Endothelial cell of umbilical vein (primary cell): ENCODE measurements at regions not wholly inside any gene's neighbourhood (a gene's known extent, or its start where the extent isn't known, plus 50 kb on each side); places are given as distances from the start of the nearest gene placed in this dataset.

ENCODE experiments used
- BruUV-seq: library from RNA; stranded (reverse); fragments of 400-500 nt; replicated peaks from 2 replicates; lab custom pipeline; 2021; lab: Mats Ljungman, UMichigan
- CTCF ChIA-PET: fragments of 300-600, 350-600 bp; sonication (Branson Sonifier 250); formaldehyde crosslinking; loops from one replicate; lab custom pipeline; 2021; ENCODE audit warnings: antibody characterized with exemption, inconsistent platforms; lab: Charles Lee
- POLR2A ChIA-PET: fragments of 300-600, 350-600 bp; sonication (Branson Sonifier 250); formaldehyde crosslinking; loops from one replicate; lab custom pipeline; 2021; ENCODE audit warnings: antibody characterized with exemption, inconsistent platforms; lab: Charles Lee
- DNase-seq: peaks from one replicate; pipeline ENCODE4 v3.0.0-alpha.2; 2011; ENCODE audit warnings: low read depth, low spot score
- FAIRE-seq: peaks from 2 replicates; lab custom pipeline; 2011; peaks lifted over from hg19 to GRCh38; lab: Jason Lieb, UNC
- H2AFZ ChIP-seq: 2 replicates; pipeline ENCODE4 v1.6.0; 2012; ENCODE audit warnings: low read depth, low read length, control low read depth, inconsistent platforms
- H3K27ac ChIP-seq: 2 replicates; pipeline ENCODE4 v1.5.1; 2011; ENCODE audit warnings: low read depth, mild to moderate bottlenecking, control low read depth, low read length, moderate library complexity; ENCODE audit not compliant: insufficient read depth
- H3K27me3 ChIP-seq, 2 experiments: 2 replicates each; pipeline versions ENCODE4 v1.6.0 to v1.6.1; 2011; ENCODE audit warnings: low read length in 2 of 2, mixed read lengths in 1 of 2; ENCODE audit not compliant: control insufficient read depth in 2 of 2, insufficient read depth in 2 of 2
- H3K36me3 ChIP-seq, 2 experiments: 2 replicates in 1 of 2; 3 replicates in 1 of 2; pipeline ENCODE4 v1.5.1; 2011; ENCODE audit warnings: low read length in 2 of 2, mild to moderate bottlenecking in 1 of 2, moderate library complexity in 1 of 2; ENCODE audit not compliant: control insufficient read depth in 2 of 2, insufficient read depth in 2 of 2; ENCODE audit errors: extremely low read depth in 1 of 2
- H3K4me1 ChIP-seq: 3 replicates; pipeline ENCODE4 v1.5.1; 2011; ENCODE audit warnings: mild to moderate bottlenecking, low read length; ENCODE audit not compliant: control insufficient read depth, insufficient read depth; ENCODE audit errors: extremely low read depth
- H3K4me2 ChIP-seq: 2 replicates; pipeline ENCODE4 v1.6.1; 2011; ENCODE audit warnings: low read length, control low read depth, mixed read lengths; ENCODE audit not compliant: insufficient read depth
- H3K4me3 ChIP-seq, 3 experiments: fragments of 200-600 bp in 1 of 3; sonication (generic), shearing (Covaris generic) in 1 of 3; replicated peaks in 1 of 3; 2 replicates each; pipeline ENCODE4 v1.5.1; 2011 to 2016; ENCODE audit warnings: control low read depth in 3 of 3, low read length in 3 of 3, mild to moderate bottlenecking in 2 of 3, inconsistent platforms in 1 of 3, low read depth in 1 of 3, moderate library complexity in 1 of 3; ENCODE audit not compliant: insufficient read depth in 1 of 3
- H3K79me2 ChIP-seq: 2 replicates; pipeline ENCODE4 v1.6.0; 2012; ENCODE audit warnings: low read length, inconsistent platforms; ENCODE audit not compliant: control insufficient read depth, insufficient read depth
- H3K9ac ChIP-seq: replicated peaks from 2 replicates; pipeline ENCODE3; 2011; ENCODE audit warnings: low read length, control low read depth; ENCODE audit not compliant: insufficient read depth; ENCODE audit errors: extremely low read depth
- H3K9me1 ChIP-seq: replicated peaks from 3 replicates; pipeline ENCODE4 v1.6.0; 2011; ENCODE audit warnings: mild to moderate bottlenecking, low read length; ENCODE audit not compliant: control insufficient read depth, insufficient read depth; ENCODE audit errors: extremely low read depth
- H3K9me3 ChIP-seq: replicated peaks from 2 replicates; pipeline ENCODE4 v1.5.1; 2012; ENCODE audit warnings: low read length, inconsistent platforms; ENCODE audit not compliant: control insufficient read depth, insufficient read depth
- H4K20me1 ChIP-seq: replicated peaks from 2 replicates; pipeline ENCODE3; 2011; ENCODE audit warnings: mild to moderate bottlenecking, low read length; ENCODE audit not compliant: control insufficient read depth, insufficient read depth; ENCODE audit errors: extremely low read depth
- EZH2 ChIP-seq: IDR thresholded peaks from 2 replicates; pipeline ENCODE4 v1.6.1; 2012; ENCODE audit warnings: borderline replicate concordance, low read depth, mild to moderate bottlenecking, moderate library complexity, low read length, inconsistent platforms; ENCODE audit not compliant: severe bottlenecking
- FOS ChIP-seq: IDR thresholded peaks from 2 replicates; pipeline ENCODE4 v1.6.1; 2011; ENCODE audit warnings: mild to moderate bottlenecking, low read length, moderate library complexity, borderline replicate concordance; ENCODE audit not compliant: insufficient read depth
- GATA2 ChIP-seq: IDR thresholded peaks from 2 replicates; pipeline ENCODE4 v1.7.0; 2011; ENCODE audit warnings: low read depth, mild to moderate bottlenecking, moderate library complexity, mixed read lengths, low read length; ENCODE audit not compliant: insufficient read length, insufficient read depth
- JUN ChIP-seq: IDR thresholded peaks from 2 replicates; pipeline ENCODE4 v1.6.1; 2011; ENCODE audit warnings: borderline replicate concordance, low read depth; ENCODE audit not compliant: insufficient read length, insufficient read depth
- MYC ChIP-seq: IDR thresholded peaks from one replicate; pipeline ENCODE4 v1.6.1; 2011; ENCODE audit warnings: mild to moderate bottlenecking, low read depth, low read length
- POLR2A ChIP-seq: IDR thresholded peaks from 2 replicates; pipeline ENCODE4 v1.6.1; 2012; ENCODE audit warnings: low read depth, mild to moderate bottlenecking, control low read depth, low read length
- POLR2AphosphoS5 ChIP-seq: IDR thresholded peaks from 2 replicates; pipeline ENCODE4 v1.6.1; 2012; ENCODE audit warnings: low read depth, mild to moderate bottlenecking, control low read depth, low read length, moderate library complexity; ENCODE audit not compliant: insufficient read depth
- dilution Hi-C: fragments of 300-500 bp; cut with MboI; formaldehyde crosslinking; loops from one replicate; pipeline ENCODE4 v1.15.0; 2019; ENCODE audit warnings: low sequenced_read_pairs; ENCODE audit not compliant: extremely low pct_ligation_motif_present
- intact Hi-C: fragments of 100-400 bp; cut with micrococcal nuclease; formaldehyde crosslinking; loops from one replicate; pipeline ENCODE4 v1.10.0; 2022
- TF ChIP-seq, protein P1 (sequence below): IDR thresholded peaks from 2 replicates; pipeline ENCODE4 v1.6.1; 2011; ENCODE audit not compliant: insufficient read depth, insufficient read length
- TF ChIP-seq, protein P2 (sequence below), 2 donors: IDR thresholded peaks; 1 replicate in 1 of 2; 2 replicates in 1 of 2; pipeline ENCODE4 v1.5.1; 2011; ENCODE audit warnings: low read length in 2 of 2, mild to moderate bottlenecking in 2 of 2, moderate library complexity in 2 of 2, control low read depth in 1 of 2, inconsistent platforms in 1 of 2, low read depth in 1 of 2; ENCODE audit not compliant: insufficient read depth in 1 of 2; ENCODE audit errors: extremely low read depth in 1 of 2

DNA sequence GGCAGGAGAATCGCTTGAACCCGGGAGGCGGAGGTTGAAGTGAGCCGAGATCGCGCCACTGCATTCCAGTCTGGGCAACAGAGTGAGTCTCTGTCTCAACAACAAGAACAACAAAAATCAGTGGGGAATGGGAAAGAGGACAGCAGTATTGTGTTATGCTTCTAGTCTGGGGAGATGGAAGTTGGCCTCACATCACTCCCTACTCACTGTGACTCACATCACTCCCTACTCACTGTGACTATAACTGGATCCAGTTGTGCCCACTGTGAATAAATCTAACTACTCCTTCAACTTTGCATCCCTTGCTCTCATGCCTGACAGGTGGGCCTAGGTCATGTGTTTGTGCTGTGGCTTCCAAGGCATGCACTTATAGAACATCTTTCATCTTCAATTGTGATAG, 285.4 kb upstream of the USP24 start:
- DNase-seq (no peak), FAIRE-seq (no peak)
- CTCF ChIA-PET: no interaction called here
- no peaks in the 10 kb centered on the region for H3K36me3 ChIP-seq
- dilution Hi-C loops (no loop called here), intact Hi-C loops (no loop called here)
- no peak overlapping the region for H3K4me3 ChIP-seq
- POLR2A ChIA-PET: no interaction called here
- no peaks in the 10 kb centered on the region for H3K79me2 ChIP-seq
- no peak overlapping the region for H2AFZ ChIP-seq
- TF ChIP-seq, protein P1, sequence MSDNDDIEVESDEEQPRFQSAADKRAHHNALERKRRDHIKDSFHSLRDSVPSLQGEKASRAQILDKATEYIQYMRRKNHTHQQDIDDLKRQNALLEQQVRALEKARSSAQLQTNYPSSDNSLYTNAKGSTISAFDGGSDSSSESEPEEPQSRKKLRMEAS: no peak
- no peak for TF ChIP-seq EZH2
- no peak for TF ChIP-seq POLR2A
- no peak for TF ChIP-seq JUN
- no peak for TF ChIP-seq POLR2AphosphoS5
- no peak for TF ChIP-seq GATA2
- TF ChIP-seq FOS: no peak
- no peak for TF ChIP-seq MYC
- TF ChIP-seq, protein P2, sequence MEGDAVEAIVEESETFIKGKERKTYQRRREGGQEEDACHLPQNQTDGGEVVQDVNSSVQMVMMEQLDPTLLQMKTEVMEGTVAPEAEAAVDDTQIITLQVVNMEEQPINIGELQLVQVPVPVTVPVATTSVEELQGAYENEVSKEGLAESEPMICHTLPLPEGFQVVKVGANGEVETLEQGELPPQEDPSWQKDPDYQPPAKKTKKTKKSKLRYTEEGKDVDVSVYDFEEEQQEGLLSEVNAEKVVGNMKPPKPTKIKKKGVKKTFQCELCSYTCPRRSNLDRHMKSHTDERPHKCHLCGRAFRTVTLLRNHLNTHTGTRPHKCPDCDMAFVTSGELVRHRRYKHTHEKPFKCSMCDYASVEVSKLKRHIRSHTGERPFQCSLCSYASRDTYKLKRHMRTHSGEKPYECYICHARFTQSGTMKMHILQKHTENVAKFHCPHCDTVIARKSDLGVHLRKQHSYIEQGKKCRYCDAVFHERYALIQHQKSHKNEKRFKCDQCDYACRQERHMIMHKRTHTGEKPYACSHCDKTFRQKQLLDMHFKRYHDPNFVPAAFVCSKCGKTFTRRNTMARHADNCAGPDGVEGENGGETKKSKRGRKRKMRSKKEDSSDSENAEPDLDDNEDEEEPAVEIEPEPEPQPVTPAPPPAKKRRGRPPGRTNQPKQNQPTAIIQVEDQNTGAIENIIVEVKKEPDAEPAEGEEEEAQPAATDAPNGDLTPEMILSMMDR (IDR thresholded peaks at IDR 0.05; ENCODE audit: extremely low read depth in 1 of 2, insufficient read depth in 1 of 2, low read depth in 1 of 2, low read length in 2 of 2): no peak
- no peak overlapping the region for H3K9ac ChIP-seq
- no peak overlapping the region for H3K27ac ChIP-seq
- H3K4me1 ChIP-seq: no peaks in the 10 kb centered on the region
- no TSS peak for BruUV-seq
- no peaks in the 10 kb centered on the region for H3K9me3 ChIP-seq
- no peaks in the 10 kb centered on the region for H3K27me3 ChIP-seq
- H3K9me1 ChIP-seq: no peaks in the 10 kb centered on the region
- no peak overlapping the region for H3K4me2 ChIP-seq
- H4K20me1 ChIP-seq: no peaks in the 10 kb centered on the region
